RKO (cell line): ENCODE measurements at regions not wholly inside any gene's neighbourhood (a gene's known extent, or its start where the extent isn't known, plus 50 kb on each side); places are given as distances from the start of the nearest gene placed in this dataset.
"Not testable (repeated sequence)": the region's sequence is repeated elsewhere in the genome, so short reads cannot be mapped to it uniquely, and the experiment has no call there.

Experiments used
- DNase-seq: peaks from one replicate; pipeline ENCODE4 v3.0.0-alpha.2; 2016; ENCODE audit warnings: low spot score

GRCh38 chr7:19533266-19533665 is 175.6 kb downstream of the POLR1F start:
- DNase-seq = no peak

GRCh38 chr7:19530852-19531251 is 178.0 kb downstream of the POLR1F start:
- no peak for DNase-seq

- DNase-seq = no peak
Measured at GRCh38 chr7:19530261-19530660, 178.6 kb downstream of the POLR1F start.

GRCh38 chr7:19526639-19527038 is 182.2 kb downstream of the POLR1F start:
- no peak for DNase-seq

GRCh38 chr7:19522486-19522885 is 186.4 kb downstream of the POLR1F start:
- DNase-seq = peak; percentile 4

- no peak for DNase-seq
Measured at GRCh38 chr7:19520392-19520791, 188.4 kb downstream of the POLR1F start.

GRCh38 chr7:19519443-19520021 is 189.3 kb downstream of the POLR1F start:
- peak; percentile 1 for DNase-seq

- DNase-seq = not testable (repeated sequence)
Measured at GRCh38 chr7:19517546-19517945, 191.3 kb downstream of the POLR1F start.

- no peak for DNase-seq
Measured at GRCh38 chr7:19508821-19509220, 200.0 kb downstream of the POLR1F start.

- DNase-seq = no peak
Measured at GRCh38 chr7:19508124-19508523, 200.7 kb downstream of the POLR1F start.

- DNase-seq = peak; percentile 55
Measured at GRCh38 chr7:19491821-19492452, 216.9 kb downstream of the POLR1F start.

GRCh38 chr7:19491371-19491770 is 217.5 kb downstream of the POLR1F start:
- DNase-seq = no peak

GRCh38 chr7:19489162-19489820 is 219.5 kb downstream of the POLR1F start:
- DNase-seq = no peak

- DNase-seq = no peak
Measured at GRCh38 chr7:19488056-19488455, 220.8 kb downstream of the POLR1F start.

- no peak for DNase-seq
Measured at GRCh38 chr7:19482628-19483027, 226.2 kb downstream of the POLR1F start.

- DNase-seq = no peak
Measured at GRCh38 chr7:19480383-19480782, 228.5 kb downstream of the POLR1F start.

- DNase-seq = no peak
Measured at GRCh38 chr7:19470031-19470430, 238.8 kb downstream of the POLR1F start.

- no peak for DNase-seq
Measured at GRCh38 chr7:19465861-19466260, 243.0 kb downstream of the POLR1F start.

- DNase-seq = no peak
Measured at GRCh38 chr7:19464751-19465150, 244.1 kb downstream of the POLR1F start.

- DNase-seq = no peak
Measured at GRCh38 chr7:19464241-19464640, 244.6 kb downstream of the POLR1F start.

- DNase-seq = no peak
Measured at GRCh38 chr7:19463581-19463980, 245.3 kb downstream of the POLR1F start.

GRCh38 chr7:19455623-19456022 is 253.2 kb downstream of the POLR1F start:
- no peak for DNase-seq

- no peak for DNase-seq
Measured at GRCh38 chr7:19448091-19448490, 260.7 kb downstream of the POLR1F start.
